ENCODE measurements at regions not wholly inside any gene's neighbourhood (a gene's known extent, or its start where the extent isn't known, plus 50 kb on each side); places are given as distances from the start of the nearest gene placed in this dataset.
"Not testable (repeated sequence)": the region's sequence is repeated elsewhere in the genome, so short reads cannot be mapped to it uniquely, and the experiment has no call there.

- Mint-ChIP-seq H3K4me1 (peaks cover 6% of the 10 kb centered on the region), H3K36me3 (ENCODE audit: low read depth) (no peaks in the 10 kb centered on the region), H3K4me3 (no peak overlapping the region), H3K27ac (no peak overlapping the region), H3K27me3 (peaks cover 20% of the 10 kb centered on the region)
- no peak for DNase-seq
- no peak for ATAC-seq
- H3K9me3 ChIP-seq (ENCODE audit: control insufficient read depth, low read length, poor library complexity, severe bottlenecking) = no peaks in the 10 kb centered on the region
These were observed 293.9 kb downstream of the QKI start for GRCh38 chr6:163708466-163708865.

GRCh38 chr6:163707387-163708355 lies 293.2 kb downstream of the QKI start:
- Mint-ChIP-seq H3K4me3 (no peak overlapping the region), H3K36me3 (ENCODE audit: low read depth) (no peaks in the 10 kb centered on the region), H3K27ac (no peak overlapping the region), H3K27me3 (peaks cover 20% of the 10 kb centered on the region), H3K4me1 (peaks cover 6% of the 10 kb centered on the region)
- DNase-seq (no peak), ATAC-seq (no peak)
- no peaks in the 10 kb centered on the region for H3K9me3 ChIP-seq (ENCODE audit: control insufficient read depth, low read length, poor library complexity, severe bottlenecking)

GRCh38 chr6:163706500-163707087 lies 292.1 kb downstream of the QKI start:
- Mint-ChIP-seq H3K27ac (no peak overlapping the region), H3K27me3 (peaks cover 25% of the 10 kb centered on the region), H3K4me1 (peaks cover 7% of the 10 kb centered on the region), H3K36me3 (ENCODE audit: low read depth) (no peaks in the 10 kb centered on the region), H3K4me3 (no peak overlapping the region)
- ATAC-seq = no peak
- H3K9me3 ChIP-seq (ENCODE audit: control insufficient read depth, low read length, poor library complexity, severe bottlenecking) = no peaks in the 10 kb centered on the region
- no peak for DNase-seq

GRCh38 chr6:163705923-163706322 lies 291.4 kb downstream of the QKI start:
- Mint-ChIP-seq H3K27me3 (peaks cover 26% of the 10 kb centered on the region), H3K4me3 (no peak overlapping the region), H3K4me1 (peaks cover 7% of the 10 kb centered on the region), H3K27ac (no peak overlapping the region), H3K36me3 (ENCODE audit: low read depth) (no peaks in the 10 kb centered on the region)
- no peaks in the 10 kb centered on the region for H3K9me3 ChIP-seq (ENCODE audit: control insufficient read depth, low read length, poor library complexity, severe bottlenecking)
- no peak for DNase-seq
- ATAC-seq = no peak

GRCh38 chr6:163702736-163703135 lies 288.2 kb downstream of the QKI start:
- no peaks in the 10 kb centered on the region for H3K9me3 ChIP-seq (ENCODE audit: control insufficient read depth, low read length, poor library complexity, severe bottlenecking)
- Mint-ChIP-seq H3K27ac (no peak overlapping the region), H3K4me1 (peaks cover 7% of the 10 kb centered on the region), H3K4me3 (no peak overlapping the region), H3K36me3 (ENCODE audit: low read depth) (no peaks in the 10 kb centered on the region), H3K27me3 (peaks cover 30% of the 10 kb centered on the region)
- DNase-seq (no peak), ATAC-seq (no peak)

- Mint-ChIP-seq H3K27ac (no peak overlapping the region), H3K36me3 (ENCODE audit: low read depth) (no peaks in the 10 kb centered on the region), H3K4me3 (no peak overlapping the region), H3K27me3 (peaks cover 31% of the 10 kb centered on the region), H3K4me1 (peaks cover 2% of the 10 kb centered on the region)
- ATAC-seq = no peak
- DNase-seq = no peak
- H3K9me3 ChIP-seq (ENCODE audit: control insufficient read depth, low read length, poor library complexity, severe bottlenecking) = no peaks in the 10 kb centered on the region
These were observed 287.2 kb downstream of the QKI start for GRCh38 chr6:163701762-163702161.

GRCh38 chr6:163698086-163698485 lies 283.6 kb downstream of the QKI start:
- ATAC-seq = no peak
- peaks cover 2% of the 10 kb centered on the region for H3K36me3 Mint-ChIP-seq (ENCODE audit: low read depth)
- H3K27ac Mint-ChIP-seq = no peak overlapping the region

GRCh38 chr6:163696311-163696710 lies 281.8 kb downstream of the QKI start:
- H3K27ac Mint-ChIP-seq; H3K36me3 Mint-ChIP-seq (ENCODE audit: low read depth); DNase-seq; H3K4me3 Mint-ChIP-seq; H3K4me1 Mint-ChIP-seq; H3K9me3 ChIP-seq (ENCODE audit: control insufficient read depth, low read length, poor library complexity, severe bottlenecking); ATAC-seq: not testable (repeated sequence)
- H3K27me3 Mint-ChIP-seq = peaks cover 40% of the 10 kb centered on the region

More at GRCh38 chr6:163698086-163698485, 283.6 kb downstream of the QKI start:
- no peak overlapping the region for H3K4me3 Mint-ChIP-seq
- DNase-seq = no peak
- peaks cover 2% of the 10 kb centered on the region for H3K4me1 Mint-ChIP-seq
- H3K27me3 Mint-ChIP-seq = peaks cover 47% of the 10 kb centered on the region
- no peaks in the 10 kb centered on the region for H3K9me3 ChIP-seq (ENCODE audit: control insufficient read depth, low read length, poor library complexity, severe bottlenecking)

GRCh38 chr6:163695414-163695864 lies 280.9 kb downstream of the QKI start:
- H3K9me3 ChIP-seq (ENCODE audit: control insufficient read depth, low read length, poor library complexity, severe bottlenecking) = no peaks in the 10 kb centered on the region
- no peaks in the 10 kb centered on the region for H3K4me1 Mint-ChIP-seq
- no peak overlapping the region for H3K4me3 Mint-ChIP-seq
- DNase-seq = no peak
- ATAC-seq = no peak
- H3K27ac Mint-ChIP-seq = no peak overlapping the region
- peaks cover 43% of the 10 kb centered on the region for H3K27me3 Mint-ChIP-seq
- H3K36me3 Mint-ChIP-seq (ENCODE audit: low read depth) = peaks cover 2% of the 10 kb centered on the region

GRCh38 chr6:163694988-163695398 lies 280.5 kb downstream of the QKI start:
- no peaks in the 10 kb centered on the region for H3K9me3 ChIP-seq (ENCODE audit: control insufficient read depth, low read length, poor library complexity, severe bottlenecking)
- Mint-ChIP-seq H3K27me3 (peaks cover 44% of the 10 kb centered on the region), H3K4me3 (no peak overlapping the region), H3K36me3 (ENCODE audit: low read depth) (peaks cover 2% of the 10 kb centered on the region), H3K4me1 (no peaks in the 10 kb centered on the region), H3K27ac (no peak overlapping the region)
- ATAC-seq = no peak
- no peak for DNase-seq

- no peak for DNase-seq
- no peaks in the 10 kb centered on the region for H3K4me1 Mint-ChIP-seq
- ATAC-seq = no peak
- no peak overlapping the region for H3K4me3 Mint-ChIP-seq
- H3K27me3 Mint-ChIP-seq = peaks cover 48% of the 10 kb centered on the region
- peaks cover 2% of the 10 kb centered on the region for H3K36me3 Mint-ChIP-seq (ENCODE audit: low read depth)
- no peaks in the 10 kb centered on the region for H3K9me3 ChIP-seq (ENCODE audit: control insufficient read depth, low read length, poor library complexity, severe bottlenecking)
- no peak overlapping the region for H3K27ac Mint-ChIP-seq
These were observed 279.6 kb downstream of the QKI start for GRCh38 chr6:163694072-163694471.

- no peak for DNase-seq
- no peak overlapping the region for H3K4me3 Mint-ChIP-seq
- H3K4me1 Mint-ChIP-seq = no peaks in the 10 kb centered on the region
- no peaks in the 10 kb centered on the region for H3K9me3 ChIP-seq (ENCODE audit: control insufficient read depth, low read length, poor library complexity, severe bottlenecking)
- H3K27me3 Mint-ChIP-seq = peaks cover 56% of the 10 kb centered on the region
- ATAC-seq = no peak
- H3K27ac Mint-ChIP-seq = no peak overlapping the region
- H3K36me3 Mint-ChIP-seq (ENCODE audit: low read depth) = peaks cover 1% of the 10 kb centered on the region
These were observed 276.5 kb downstream of the QKI start for GRCh38 chr6:163691049-163691448.

GRCh38 chr6:163688739-163689362 lies 274.3 kb downstream of the QKI start:
- Mint-ChIP-seq H3K36me3 (ENCODE audit: low read depth) (no peaks in the 10 kb centered on the region), H3K27ac (no peak overlapping the region), H3K4me1 (no peaks in the 10 kb centered on the region), H3K4me3 (no peak overlapping the region), H3K27me3 (peaks cover 48% of the 10 kb centered on the region)
- no peaks in the 10 kb centered on the region for H3K9me3 ChIP-seq (ENCODE audit: control insufficient read depth, low read length, poor library complexity, severe bottlenecking)
- DNase-seq (no peak), ATAC-seq (no peak)
